Ectodermal cell (in vitro differentiated cells): ENCODE measurements at regions not wholly inside any gene's neighbourhood (a gene's known extent, or its start where the extent isn't known, plus 50 kb on each side); places are given as distances from the start of the nearest gene placed in this dataset.
"Not testable (repeated sequence)": the region's sequence is repeated elsewhere in the genome, so short reads cannot be mapped to it uniquely, and the experiment has no call there.

ENCODE experiments used
- H3K27ac ChIP-seq: 2 replicates; pipeline ENCODE4 v1.7.0; 2013; ENCODE audit warnings: mild to moderate bottlenecking, low read depth, low read length; ENCODE audit not compliant: insufficient read depth, poor library complexity, severe bottlenecking
- H3K27me3 ChIP-seq: 2 replicates; pipeline ENCODE4 v1.7.0; 2013; ENCODE audit warnings: mild to moderate bottlenecking, low read length; ENCODE audit not compliant: insufficient read depth, control insufficient read depth, poor library complexity, severe bottlenecking
- H3K36me3 ChIP-seq: one replicate; pipeline ENCODE4 v1.7.0; 2013; ENCODE audit warnings: low read length; ENCODE audit not compliant: control insufficient read depth, insufficient read depth
- H3K4me1 ChIP-seq: one replicate; pipeline ENCODE4 v1.7.0; 2013; ENCODE audit warnings: low read length; ENCODE audit not compliant: control insufficient read depth, insufficient read depth
- H3K4me3 ChIP-seq: 2 replicates; pipeline ENCODE4 v1.7.0; 2013; ENCODE audit warnings: low read depth, low read length, control low read depth; ENCODE audit not compliant: insufficient read depth
- H3K9me3 ChIP-seq: 2 replicates; pipeline ENCODE4 v1.7.0; 2013; ENCODE audit warnings: mild to moderate bottlenecking, low read length, moderate library complexity; ENCODE audit not compliant: control insufficient read depth
- WGBS, 2 experiments: methylation state at CpG; one replicate each; pipeline ENCODE4 v1.1.7; 2013; ENCODE audit warnings: missing lambda C conversion rate in 2 of 2; 5-methylcytosine and 5-hydroxymethylcytosine counted together

DNA sequence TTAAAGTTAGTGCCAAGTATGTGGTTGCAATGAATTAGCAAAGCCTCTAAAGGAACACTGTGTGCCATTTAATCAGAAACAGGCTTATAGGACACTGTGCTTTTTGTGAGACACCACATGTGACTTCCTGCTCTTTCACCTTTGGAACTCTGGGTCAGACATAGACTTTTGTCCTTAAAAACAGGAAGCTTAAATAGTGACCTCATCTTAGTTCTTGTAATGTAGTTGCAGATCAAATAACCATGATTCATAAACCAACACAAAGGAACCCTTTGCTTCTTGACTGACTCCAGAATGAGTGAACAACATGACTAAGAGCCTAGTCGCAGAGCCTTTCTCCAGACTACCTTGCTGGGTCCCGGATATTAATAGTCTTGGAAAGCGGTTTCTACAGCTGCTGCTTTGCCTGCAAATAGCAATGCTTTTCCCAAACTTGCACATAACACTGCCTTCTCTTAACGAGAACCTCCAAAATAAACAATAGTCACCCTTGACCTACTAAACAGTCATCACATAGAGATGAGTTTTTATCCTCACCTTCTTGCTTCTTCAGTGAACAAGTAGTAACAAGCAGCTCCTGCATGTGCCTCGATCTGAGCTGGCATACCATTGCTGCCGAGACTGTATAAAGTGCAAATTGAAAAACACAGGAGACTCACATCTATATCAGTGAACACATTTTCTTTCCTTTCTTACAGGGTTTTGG is 1947.0 kb downstream of the FOXD4L5 start:
- H3K27me3 ChIP-seq, H3K27ac ChIP-seq, H3K4me1 ChIP-seq, H3K9me3 ChIP-seq, H3K36me3 ChIP-seq, H3K4me3 ChIP-seq: not testable (repeated sequence)
- WGBS, 2 experiments: 66 to 73% methylated on average over 3 of the region's 6 CpGs

- not testable (repeated sequence) for H3K27me3 ChIP-seq, H3K27ac ChIP-seq, H3K9me3 ChIP-seq, H3K36me3 ChIP-seq, H3K4me3 ChIP-seq, H3K4me1 ChIP-seq
- 0% methylated on average over 2 of the region's 3 CpGs; no CpG with 5 or more reads in 1 of the 2 experiments for WGBS, 2 experiments
Observed at GRCh38 chr9:63335286-63335685, 1949.7 kb downstream of the FOXD4L5 start.

DNA sequence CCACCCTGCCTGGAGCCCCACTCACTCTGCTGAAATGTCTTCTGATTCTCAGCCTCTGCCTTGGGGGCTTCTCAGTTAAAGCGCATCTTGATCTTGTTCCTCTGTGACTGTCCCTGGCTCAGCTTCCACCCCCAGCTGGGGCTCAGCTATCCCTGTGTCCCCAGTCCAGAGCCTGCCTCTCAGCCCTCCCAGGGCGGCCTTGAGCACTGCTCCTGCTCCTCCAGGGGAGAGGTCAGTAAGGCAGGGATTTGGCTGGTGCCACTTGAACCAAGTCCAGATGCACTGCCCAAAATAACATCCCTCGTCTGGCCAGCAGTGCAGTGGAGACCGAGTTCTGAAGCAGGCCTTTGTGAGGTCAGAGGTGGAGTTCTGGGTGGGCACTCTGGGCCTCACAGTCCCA is 1950.8 kb downstream of the FOXD4L5 start:
- 100% methylated on average over 1 of the region's 4 CpGs; no CpG with 5 or more reads in 1 of the 2 experiments for WGBS, 2 experiments
- H3K9me3 ChIP-seq, H3K4me1 ChIP-seq, H3K27ac ChIP-seq, H3K36me3 ChIP-seq, H3K27me3 ChIP-seq, H3K4me3 ChIP-seq: not testable (repeated sequence)

DNA sequence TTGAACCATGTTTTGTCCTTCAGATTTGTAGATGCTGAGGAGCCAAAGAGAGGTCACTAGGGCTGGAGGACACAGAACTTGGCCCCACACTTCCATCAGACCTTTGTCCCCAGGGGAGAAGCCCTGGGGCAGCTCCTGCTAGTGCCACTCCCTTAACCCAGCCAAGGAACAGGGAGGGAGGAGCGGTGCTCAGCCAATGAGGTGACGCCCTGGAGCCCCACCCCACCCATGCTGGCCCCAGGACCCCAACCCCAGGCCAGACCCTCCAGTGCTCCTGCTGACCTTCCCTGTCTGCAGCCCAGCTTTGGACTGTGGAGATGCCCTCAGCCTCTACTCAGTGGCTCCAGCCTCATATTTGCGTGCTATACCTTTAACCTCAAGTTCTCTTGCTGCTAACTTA is 1951.9 kb downstream of the FOXD4L5 start:
- not testable (repeated sequence) for H3K27ac ChIP-seq, H3K4me3 ChIP-seq, H3K9me3 ChIP-seq, H3K36me3 ChIP-seq, H3K4me1 ChIP-seq, H3K27me3 ChIP-seq
- WGBS, 2 experiments: no CpG with 5 or more reads among the region's 3 CpGs

DNA sequence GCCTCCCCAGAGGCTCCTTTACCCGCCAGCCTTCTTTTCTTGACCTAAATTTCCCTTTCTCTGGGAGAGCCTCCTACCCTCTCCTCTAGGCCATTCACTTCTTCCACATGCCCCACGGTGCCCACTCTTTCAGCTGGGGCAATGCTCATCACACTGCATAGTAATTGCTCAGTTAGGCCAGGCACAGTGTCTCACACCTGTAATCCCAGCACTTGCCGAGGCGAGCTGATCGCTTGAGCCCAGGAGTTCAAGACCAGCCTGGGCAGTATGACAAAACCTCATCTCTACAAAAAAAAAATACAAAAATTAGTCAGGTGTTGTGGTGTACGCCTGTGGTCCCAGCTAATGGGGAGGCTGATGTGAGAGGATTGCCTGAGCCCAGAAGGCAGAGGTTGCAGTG is 1956.7 kb downstream of the FOXD4L5 start:
- 79% methylated on average over 3 of the region's 6 CpGs; no CpG with 5 or more reads in 1 of the 2 experiments for WGBS, 2 experiments
- H3K36me3 ChIP-seq, H3K4me3 ChIP-seq, H3K4me1 ChIP-seq, H3K27me3 ChIP-seq, H3K27ac ChIP-seq, H3K9me3 ChIP-seq: not testable (repeated sequence)

GRCh38 chr9:63327211-63327610 is 1957.8 kb downstream of the FOXD4L5 start:
- not testable (repeated sequence) for H3K9me3 ChIP-seq, H3K27ac ChIP-seq, H3K27me3 ChIP-seq, H3K4me1 ChIP-seq, H3K36me3 ChIP-seq, H3K4me3 ChIP-seq
- 89 to 92% methylated on average over 3 of the region's 3 CpGs for WGBS, 2 experiments

DNA sequence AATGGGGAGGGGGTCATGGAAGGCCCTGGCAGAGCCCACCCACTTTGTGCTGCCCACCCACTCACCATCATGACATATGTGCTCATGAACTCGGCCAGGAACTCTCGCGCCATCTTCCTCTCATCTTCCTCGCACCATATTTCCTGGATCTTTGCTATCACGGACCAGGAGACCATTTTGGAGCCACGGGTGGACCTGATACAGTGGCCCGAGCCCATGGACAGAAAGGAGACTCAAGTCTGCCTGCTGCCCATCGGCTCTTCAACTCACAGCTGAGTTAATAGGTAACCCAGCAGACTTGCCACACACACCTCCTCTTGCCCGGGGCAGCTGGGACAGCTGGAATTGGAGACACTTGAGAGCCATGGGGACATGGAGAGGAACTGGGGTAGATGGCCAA is 1958.3 kb downstream of the FOXD4L5 start:
- H3K4me1 ChIP-seq, H3K27me3 ChIP-seq, H3K9me3 ChIP-seq, H3K4me3 ChIP-seq, H3K36me3 ChIP-seq, H3K27ac ChIP-seq: not testable (repeated sequence)
- 88 to 93% methylated on average over 4 to 7 of the region's 9 CpGs for WGBS, 2 experiments

DNA sequence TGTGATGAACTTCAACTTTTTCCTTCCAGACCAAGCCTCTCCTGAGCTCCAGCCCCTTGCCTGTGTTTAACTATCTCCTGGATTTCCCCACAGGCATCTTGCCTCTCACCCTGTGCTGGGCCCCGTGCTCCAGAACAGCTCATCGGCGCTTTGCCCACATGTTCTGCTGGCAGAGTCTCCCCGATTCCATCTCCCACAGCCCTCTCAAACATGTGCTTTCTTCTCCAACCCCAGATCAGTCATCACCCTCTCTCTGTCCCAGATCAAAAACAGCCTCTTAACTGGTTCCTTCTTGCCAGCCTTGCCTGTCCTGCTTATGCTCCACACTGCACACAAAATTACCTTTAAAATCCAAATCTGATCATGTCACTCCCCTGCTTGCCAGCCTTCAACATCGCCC is 1959.3 kb downstream of the FOXD4L5 start:
- not testable (repeated sequence) for H3K4me1 ChIP-seq, H3K27ac ChIP-seq, H3K4me3 ChIP-seq, H3K27me3 ChIP-seq, H3K9me3 ChIP-seq, H3K36me3 ChIP-seq
- WGBS, 2 experiments: 88% methylated on average over 5 of the region's 5 CpGs

GRCh38 chr9:63318093-63318492 is 1966.9 kb downstream of the FOXD4L5 start:
- H3K9me3 ChIP-seq, H3K4me1 ChIP-seq, H3K27me3 ChIP-seq, H3K4me3 ChIP-seq, H3K36me3 ChIP-seq, H3K27ac ChIP-seq: not testable (repeated sequence)
- WGBS, 2 experiments: 86 to 100% methylated on average over 3 to 6 of the region's 11 CpGs

- 79 to 84% methylated on average over 6 to 8 of the region's 8 CpGs for WGBS, 2 experiments
- not testable (repeated sequence) for H3K27ac ChIP-seq, H3K36me3 ChIP-seq, H3K4me3 ChIP-seq, H3K9me3 ChIP-seq, H3K27me3 ChIP-seq, H3K4me1 ChIP-seq
Observed at GRCh38 chr9:63315387-63315786, 1969.6 kb downstream of the FOXD4L5 start.

DNA sequence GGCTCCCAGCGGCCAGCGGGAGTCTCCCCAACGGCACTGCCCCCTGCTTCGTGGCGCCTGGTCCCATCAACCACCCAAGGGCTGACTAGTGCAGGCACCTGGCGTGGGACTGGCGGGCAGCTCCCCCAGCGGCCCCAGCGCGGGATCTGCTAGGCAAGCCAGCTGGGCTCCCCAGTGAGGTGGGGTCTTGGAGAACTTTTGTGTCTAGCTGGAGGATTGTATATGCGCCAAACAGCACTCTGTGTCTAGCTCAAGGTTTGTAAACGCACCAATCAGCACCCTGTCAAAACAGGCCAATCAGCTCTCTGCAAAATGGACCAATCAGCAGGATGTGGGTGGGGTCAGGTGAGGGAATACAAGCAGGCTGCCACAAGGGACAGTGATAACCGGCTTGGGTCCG is 1988.2 kb downstream of the FOXD4L5 start:
- not testable (repeated sequence) for H3K4me1 ChIP-seq, H3K36me3 ChIP-seq, H3K27ac ChIP-seq, H3K9me3 ChIP-seq, H3K27me3 ChIP-seq, H3K4me3 ChIP-seq
- 78 to 92% methylated on average over 7 to 8 of the region's 14 CpGs for WGBS, 2 experiments
